GM13977 (cell line): ENCODE measurements at regions not wholly inside any gene's neighbourhood (a gene's known extent, or its start where the extent isn't known, plus 50 kb on each side); places are given as distances from the start of the nearest gene placed in this dataset.

ENCODE experiments used
- DNase-seq: peaks from one replicate; pipeline ENCODE4 v3.0.0; 2012; ENCODE audit warnings: low spot score
- CTCF ChIP-seq: IDR thresholded peaks from 2 replicates; pipeline ENCODE4 v1.5.1; 2012; ENCODE audit warnings: mild to moderate bottlenecking, control low read depth; ENCODE audit not compliant: insufficient read depth; ENCODE audit errors: extremely low read depth, missing control alignments
- in situ Hi-C: fragments of 300-500 bp; cut with MboI; formaldehyde crosslinking; loops from one replicate; pipeline ENCODE4 v1.12.0; 2022; ENCODE audit warnings: low sequenced_read_pairs, low pct_unique_long_range_greater_than_20kb, mixed read lengths, inconsistent platforms; ENCODE audit not compliant: unreplicated experiment

DNA sequence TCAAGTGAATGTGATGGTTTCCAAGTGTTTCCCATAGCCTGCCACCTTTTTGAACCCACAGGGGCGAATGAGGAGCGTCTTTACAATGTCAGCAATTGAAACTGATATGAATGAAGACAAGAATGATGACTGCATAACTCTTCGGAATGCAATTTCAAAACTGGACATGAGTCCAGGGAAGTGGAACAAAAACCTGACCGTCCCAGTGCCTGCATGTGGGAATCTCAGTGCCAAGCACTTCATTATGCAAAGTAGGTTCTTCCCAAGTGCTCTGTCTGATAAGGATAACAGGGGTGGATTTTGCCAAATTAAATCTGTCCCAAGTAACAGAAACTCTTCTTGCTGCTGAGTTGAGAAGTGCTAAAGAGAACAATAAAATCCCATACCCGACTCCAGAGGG, 243.8 kb upstream of the ADAMTS16 start:
- in situ Hi-C loops, result no loop called here
- no peak for DNase-seq
- no peak for TF ChIP-seq CTCF

DNA sequence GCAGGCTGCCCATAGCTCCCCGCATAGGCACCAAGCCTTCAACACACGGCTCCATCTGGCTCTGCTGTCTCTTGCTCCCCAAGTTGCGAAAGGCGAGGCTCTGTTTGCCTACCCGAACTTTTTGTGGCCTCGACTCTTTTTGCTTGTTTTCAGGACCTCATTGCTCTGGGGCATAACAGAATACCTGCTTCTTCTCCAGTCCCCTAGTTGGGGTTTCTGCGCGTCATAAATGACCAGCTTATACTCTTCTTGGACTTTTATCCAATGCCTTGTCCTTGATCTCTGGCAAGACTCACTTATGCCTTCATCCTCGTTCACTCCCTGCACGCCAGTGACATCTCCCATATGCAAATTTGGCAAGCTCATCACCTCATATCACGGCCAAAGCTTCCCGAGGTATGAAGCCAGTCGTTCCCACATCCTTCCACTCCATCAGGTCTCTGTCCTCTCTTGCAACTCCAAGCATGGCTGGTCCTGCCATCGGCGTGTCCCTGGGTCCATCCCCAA, 238.8 kb upstream of the ADAMTS16 start:
- TF ChIP-seq CTCF, result no peak
- in situ Hi-C loops, result no loop called here
- DNase-seq, result no peak

GRCh38 chr5:4901924-4902323, 238.2 kb upstream of the ADAMTS16 start:
- no peak for TF ChIP-seq CTCF
- DNase-seq, result no peak
- in situ Hi-C loops, result no loop called here

DNA sequence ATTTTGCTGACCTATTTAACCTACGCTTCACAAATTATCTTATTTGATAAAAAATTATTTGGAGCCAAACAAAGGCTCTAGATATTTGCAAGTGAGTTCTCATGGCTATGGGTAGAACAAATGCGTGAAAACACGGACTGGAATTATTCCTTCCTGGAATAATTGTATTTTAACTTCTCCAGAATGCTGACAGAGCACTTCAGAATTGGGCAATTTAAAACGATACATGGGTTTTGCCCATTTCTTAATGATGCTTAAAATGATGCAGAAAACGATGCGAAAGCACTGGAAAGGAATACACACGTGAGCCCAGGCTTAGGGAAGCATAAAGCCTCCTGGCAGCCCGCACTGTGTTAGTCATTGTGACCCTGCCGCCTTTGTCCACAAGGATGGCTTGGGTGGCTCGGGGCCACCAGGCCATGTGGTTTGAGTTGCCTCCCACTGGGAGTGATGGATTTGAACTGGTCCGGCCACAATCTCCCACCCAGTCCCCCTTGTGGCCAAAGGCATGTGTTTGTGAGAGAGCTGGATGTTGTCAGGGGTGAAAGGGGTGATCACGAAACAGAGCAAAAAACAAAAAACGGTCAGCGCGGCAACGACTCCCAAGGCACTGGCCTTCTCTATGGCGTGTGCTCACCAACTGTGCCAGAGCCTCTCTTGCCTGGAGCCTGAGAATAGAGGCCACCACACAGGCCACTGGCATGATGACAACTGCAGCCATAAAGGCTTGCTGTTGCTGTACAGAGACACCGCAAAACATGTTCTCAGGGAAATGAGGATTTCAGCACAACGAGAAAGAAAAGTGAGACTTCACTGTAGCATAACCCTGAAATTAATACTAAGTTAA, 234.2 kb upstream of the ADAMTS16 start:
- in situ Hi-C loops, result no loop called here
- no peak for TF ChIP-seq CTCF
- DNase-seq, result no peak

- TF ChIP-seq CTCF, result no peak
- in situ Hi-C loops, result no loop called here
- no peak for DNase-seq
Observed at GRCh38 chr5:4906786-4907185, 233.3 kb upstream of the ADAMTS16 start.

DNA sequence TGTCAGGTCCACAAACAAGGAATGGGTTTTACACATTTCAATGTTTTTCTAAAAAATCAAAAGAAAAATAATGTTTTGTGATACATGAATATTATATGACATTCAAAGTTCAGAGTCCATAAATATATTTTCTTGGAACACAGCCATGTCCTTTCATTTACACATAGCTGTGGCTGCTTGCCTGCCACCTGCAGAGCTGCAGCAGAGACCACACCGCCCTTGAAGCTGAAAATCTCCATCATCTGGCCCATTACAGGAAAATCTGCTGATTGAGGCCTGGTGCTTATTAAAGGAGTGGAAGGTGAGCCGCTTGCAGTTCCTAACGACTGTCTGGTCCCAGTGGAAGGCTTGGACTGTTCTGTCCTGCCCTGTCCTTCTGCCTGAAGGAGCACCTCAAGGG, 232.6 kb upstream of the ADAMTS16 start:
- in situ Hi-C loops, result no loop called here
- no peak for DNase-seq
- TF ChIP-seq CTCF, result no peak
